ENCODE measurements at regions not wholly inside any gene's neighbourhood (a gene's known extent, or its start where the extent isn't known, plus 50 kb on each side); places are given as distances from the start of the nearest gene placed in this dataset.

DNA sequence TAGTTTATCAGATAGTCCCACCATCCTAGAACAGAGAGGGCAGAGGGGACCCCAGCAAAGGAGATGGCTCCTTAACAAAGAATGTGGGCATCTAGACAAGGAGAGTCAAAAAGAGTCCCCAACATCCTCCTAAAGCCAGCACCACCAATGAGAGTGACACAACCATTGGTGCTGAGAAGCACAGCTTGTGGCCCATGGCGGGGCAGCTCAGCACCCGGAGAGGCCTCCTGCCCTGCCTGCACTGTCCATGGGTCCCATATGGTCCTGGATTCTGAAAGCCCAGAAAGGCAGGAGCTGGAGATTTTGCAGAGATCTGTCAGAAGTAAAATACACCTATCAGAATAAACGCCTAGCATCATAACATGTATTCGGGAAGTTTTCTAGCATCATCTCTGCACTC lies 311.8 kb upstream of the ZNF32 start:
- ChIA-PET POLR2A (no interaction called here), CTCF (no interaction called here)
- H3K9me3 Mint-ChIP-seq (ENCODE audit: unreplicated experiment): no peaks in the 10 kb centered on the region
- Histone ChIP-seq H3K27me3 (replicated peaks; ENCODE audit: control insufficient read depth, insufficient read depth, low read length) (no peaks in the 10 kb centered on the region), H3K4me1 (no peaks in the 10 kb centered on the region), H3K4me3 (ENCODE audit: low read depth, low read length) (no peak overlapping the region), H3K9me3 (no peaks in the 10 kb centered on the region), H3K36me3 (ENCODE audit: control insufficient read depth, insufficient read depth, low read length) (no peaks in the 10 kb centered on the region)
- no peaks in the 10 kb centered on the region for H3K36me3 Mint-ChIP-seq (ENCODE audit: insufficient read depth, unreplicated experiment)
- BruUV-seq (replicated peaks): no TSS peak
- H3K27ac Mint-ChIP-seq (ENCODE audit: unreplicated experiment): no peak overlapping the region
- TF ChIP-seq, protein P1, sequence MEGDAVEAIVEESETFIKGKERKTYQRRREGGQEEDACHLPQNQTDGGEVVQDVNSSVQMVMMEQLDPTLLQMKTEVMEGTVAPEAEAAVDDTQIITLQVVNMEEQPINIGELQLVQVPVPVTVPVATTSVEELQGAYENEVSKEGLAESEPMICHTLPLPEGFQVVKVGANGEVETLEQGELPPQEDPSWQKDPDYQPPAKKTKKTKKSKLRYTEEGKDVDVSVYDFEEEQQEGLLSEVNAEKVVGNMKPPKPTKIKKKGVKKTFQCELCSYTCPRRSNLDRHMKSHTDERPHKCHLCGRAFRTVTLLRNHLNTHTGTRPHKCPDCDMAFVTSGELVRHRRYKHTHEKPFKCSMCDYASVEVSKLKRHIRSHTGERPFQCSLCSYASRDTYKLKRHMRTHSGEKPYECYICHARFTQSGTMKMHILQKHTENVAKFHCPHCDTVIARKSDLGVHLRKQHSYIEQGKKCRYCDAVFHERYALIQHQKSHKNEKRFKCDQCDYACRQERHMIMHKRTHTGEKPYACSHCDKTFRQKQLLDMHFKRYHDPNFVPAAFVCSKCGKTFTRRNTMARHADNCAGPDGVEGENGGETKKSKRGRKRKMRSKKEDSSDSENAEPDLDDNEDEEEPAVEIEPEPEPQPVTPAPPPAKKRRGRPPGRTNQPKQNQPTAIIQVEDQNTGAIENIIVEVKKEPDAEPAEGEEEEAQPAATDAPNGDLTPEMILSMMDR (IDR thresholded peaks at IDR 0.05; ENCODE audit: insufficient read depth in 1 of 2, low read depth in 1 of 2, low read length in 1 of 2, severe bottlenecking in 1 of 2, unreplicated experiment in 1 of 2): no peak
- DNase-seq: peak in 1 of 2 experiments; percentile 19
- intact Hi-C loops (cut with micrococcal nuclease; ENCODE audit: unreplicated experiment): no loop called here
- no peaks in the 10 kb centered on the region for H3K4me1 Mint-ChIP-seq (ENCODE audit: low read depth, unreplicated experiment)
- no peak overlapping the region for H3K4me3 Mint-ChIP-seq (ENCODE audit: unreplicated experiment)
- H3K27me3 Mint-ChIP-seq (ENCODE audit: insufficient read depth, unreplicated experiment): peaks cover 10% of the 10 kb centered on the region

DNA sequence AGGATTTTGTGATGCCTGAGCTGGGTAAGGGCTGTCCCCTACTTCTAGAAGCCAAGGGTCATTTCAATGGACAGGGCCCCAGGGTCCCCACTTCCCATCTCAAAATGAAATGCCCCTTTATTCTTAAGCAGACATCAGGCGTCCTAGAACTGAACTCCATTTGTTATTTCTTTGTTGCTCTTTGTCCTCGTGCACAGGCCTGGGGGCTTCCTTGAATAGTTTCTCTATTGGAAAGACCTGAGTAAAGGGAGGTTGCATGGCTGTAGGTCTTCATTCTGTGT lies 311.4 kb upstream of the ZNF32 start:
- BruUV-seq (replicated peaks): no TSS peak

GRCh38 chr10:43959364-43960134 lies 310.9 kb upstream of the ZNF32 start:
- POLR2A ChIA-PET: no interaction called here
- H3K36me3 ChIP-seq (ENCODE audit: control insufficient read depth, insufficient read depth, low read length): no peaks in the 10 kb centered on the region
- no peaks in the 10 kb centered on the region for H3K4me1 ChIP-seq
- H3K4me3 Mint-ChIP-seq (ENCODE audit: unreplicated experiment): no peak overlapping the region
- H3K4me1 Mint-ChIP-seq (ENCODE audit: low read depth, unreplicated experiment): no peaks in the 10 kb centered on the region
- DNase-seq: no peak
- peaks cover 5% of the 10 kb centered on the region for H3K27me3 Mint-ChIP-seq (ENCODE audit: insufficient read depth, unreplicated experiment)
- BruUV-seq (replicated peaks): no TSS peak
- TF ChIP-seq, protein P1 (IDR thresholded peaks at IDR 0.05; ENCODE audit: insufficient read depth in 1 of 2, low read depth in 1 of 2, low read length in 1 of 2, severe bottlenecking in 1 of 2, unreplicated experiment in 1 of 2): no peak
- no peak overlapping the region for H3K27ac Mint-ChIP-seq (ENCODE audit: unreplicated experiment)
- no peaks in the 10 kb centered on the region for H3K9me3 Mint-ChIP-seq (ENCODE audit: unreplicated experiment)
- intact Hi-C loops (cut with micrococcal nuclease; ENCODE audit: unreplicated experiment): no loop called here
- H3K36me3 Mint-ChIP-seq (ENCODE audit: insufficient read depth, unreplicated experiment): no peaks in the 10 kb centered on the region
- CTCF ChIA-PET: no interaction called here
- H3K9me3 ChIP-seq: no peaks in the 10 kb centered on the region
- no peak overlapping the region for H3K4me3 ChIP-seq (ENCODE audit: low read depth, low read length)
- H3K27me3 ChIP-seq (replicated peaks; ENCODE audit: control insufficient read depth, insufficient read depth, low read length): no peaks in the 10 kb centered on the region

More for the DNA sequence above, 311.4 kb upstream of the ZNF32 start:
- POLR2A ChIA-PET: no interaction called here
- intact Hi-C loops (cut with micrococcal nuclease; ENCODE audit: unreplicated experiment): no loop called here
- Mint-ChIP-seq H3K4me1 (ENCODE audit: low read depth, unreplicated experiment) (no peaks in the 10 kb centered on the region), H3K27ac (ENCODE audit: unreplicated experiment) (no peak overlapping the region), H3K27me3 (ENCODE audit: insufficient read depth, unreplicated experiment) (peaks cover 7% of the 10 kb centered on the region), H3K9me3 (ENCODE audit: unreplicated experiment) (no peaks in the 10 kb centered on the region), H3K36me3 (ENCODE audit: insufficient read depth, unreplicated experiment) (no peaks in the 10 kb centered on the region), H3K4me3 (ENCODE audit: unreplicated experiment) (no peak overlapping the region)
- H3K9me3 ChIP-seq: no peaks in the 10 kb centered on the region
- H3K27me3 ChIP-seq (replicated peaks; ENCODE audit: control insufficient read depth, insufficient read depth, low read length): no peaks in the 10 kb centered on the region
- no peak for DNase-seq
- H3K36me3 ChIP-seq (ENCODE audit: control insufficient read depth, insufficient read depth, low read length): no peaks in the 10 kb centered on the region
- H3K4me3 ChIP-seq (ENCODE audit: low read depth, low read length): no peak overlapping the region
- H3K4me1 ChIP-seq: no peaks in the 10 kb centered on the region
- CTCF ChIA-PET: no interaction called here
- TF ChIP-seq, protein P1 (IDR thresholded peaks at IDR 0.05; ENCODE audit: insufficient read depth in 1 of 2, low read depth in 1 of 2, low read length in 1 of 2, severe bottlenecking in 1 of 2, unreplicated experiment in 1 of 2): no peak
